ENCODE measurements at regions not wholly inside any gene's neighbourhood (a gene's known extent, or its start where the extent isn't known, plus 50 kb on each side); places are given as distances from the start of the nearest gene placed in this dataset.

DNA sequence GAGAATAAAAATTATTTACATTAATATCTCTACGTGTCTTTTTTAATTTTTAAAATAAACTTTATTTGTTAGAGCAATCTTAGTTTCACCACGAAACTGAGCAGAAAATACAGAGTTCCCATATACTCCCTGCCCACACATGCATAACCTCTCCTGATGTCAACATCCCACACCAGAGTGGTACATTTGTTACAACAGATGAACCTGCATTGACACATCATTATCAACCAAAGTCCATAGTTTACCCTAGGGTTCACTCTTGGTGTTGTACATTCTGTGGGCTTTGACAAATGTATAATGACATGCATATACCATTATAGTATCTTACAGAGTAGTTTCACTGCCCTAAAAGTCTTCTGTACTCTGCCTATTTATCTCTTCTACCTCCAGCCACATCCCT is 110.6 kb upstream of the OTUD4 start:
- no peak overlapping the region for H2AFZ ChIP-seq
- no peaks in the 10 kb centered on the region for H3K9me3 ChIP-seq (ENCODE audit: low read depth)
- no peak overlapping the region for H3K9ac ChIP-seq
- no peaks in the 10 kb centered on the region for H3K27me3 ChIP-seq (replicated peaks; ENCODE audit: insufficient read depth)
- no peaks in the 10 kb centered on the region for H3K79me2 ChIP-seq (ENCODE audit: insufficient read depth)
- H4K20me1 ChIP-seq (ENCODE audit: insufficient read depth) = no peaks in the 10 kb centered on the region
- 97 to 100% methylated on average over 2 of the region's 2 CpGs for WGBS, 2 experiments (ENCODE audit: low coverage in 1 of 2, low lambda C conversion rate in 2 of 2, missing lambda C conversion rate in 2 of 2)
- no peaks in the 10 kb centered on the region for H3K9me2 ChIP-seq (ENCODE audit: insufficient read depth)
- TF ChIP-seq EZH2 (IDR thresholded peaks at IDR 0.05; ENCODE audit: insufficient read depth, poor library complexity, severe bottlenecking) (no peak), EZH2phosphoT487 (IDR thresholded peaks at IDR 0.05; ENCODE audit: insufficient read depth, low read depth) (no peak)
- H3K4me2 ChIP-seq (ENCODE audit: unreplicated experiment) = no peak overlapping the region
- H3K4me1 ChIP-seq (ENCODE audit: insufficient read depth) = peaks cover 13% of the 10 kb centered on the region
- H3F3A ChIP-seq (ENCODE audit: insufficient read depth) = peaks cover 22% of the 10 kb centered on the region
- H3K4me3 ChIP-seq = no peak overlapping the region
- H3K36me3 ChIP-seq (ENCODE audit: low read depth) = no peaks in the 10 kb centered on the region
- in situ Hi-C loops (cut with MboI) = no loop called here
- H3K27ac ChIP-seq = no peak overlapping the region
- no peak for DNase-seq

DNA sequence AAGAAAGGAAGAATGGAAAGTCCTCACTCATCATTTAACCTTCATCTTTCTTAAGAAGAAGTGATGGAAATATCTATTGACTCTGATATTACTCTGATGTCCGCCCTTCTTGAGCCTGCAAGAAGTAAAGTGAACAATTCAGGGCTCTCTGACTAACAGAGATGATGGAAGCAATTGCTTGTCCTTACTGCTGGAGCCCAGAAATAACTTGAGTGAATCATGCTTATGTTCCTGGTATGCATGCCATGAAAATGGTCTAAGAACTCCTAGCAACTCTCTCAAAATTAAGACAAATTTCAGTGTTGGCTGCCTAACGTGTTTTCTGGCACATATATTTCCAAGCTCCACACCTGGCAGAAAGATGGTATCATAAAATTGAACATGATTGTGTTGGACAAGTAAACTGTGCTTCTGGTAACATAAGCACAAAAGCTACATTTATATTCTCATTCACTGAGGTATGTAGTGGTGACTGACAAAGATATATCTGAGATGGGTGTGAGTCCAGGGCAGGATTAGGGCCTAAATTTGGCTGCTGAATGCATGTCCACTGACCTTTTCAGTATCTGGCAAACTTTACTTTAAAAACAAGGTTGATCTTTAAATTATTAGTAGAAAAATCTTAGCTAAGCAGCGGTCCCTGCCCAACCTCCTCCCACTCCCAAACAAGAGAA is 109.2 kb upstream of the OTUD4 start:
- H3K36me3 ChIP-seq (ENCODE audit: low read depth) = no peaks in the 10 kb centered on the region
- H3K9me3 ChIP-seq (ENCODE audit: low read depth) = no peaks in the 10 kb centered on the region
- H3K27me3 ChIP-seq (replicated peaks; ENCODE audit: insufficient read depth) = no peaks in the 10 kb centered on the region
- peak overlapping the region; percentile 62 for H3K27ac ChIP-seq
- H3K9me2 ChIP-seq (ENCODE audit: insufficient read depth) = no peaks in the 10 kb centered on the region
- in situ Hi-C loops (cut with MboI) = no loop called here
- 47 to 48% methylated on average over 3 of the region's 3 CpGs for WGBS, 2 experiments (ENCODE audit: low coverage in 1 of 2, low lambda C conversion rate in 2 of 2, missing lambda C conversion rate in 2 of 2)
- H3K4me2 ChIP-seq (ENCODE audit: unreplicated experiment) = peak overlapping the region; percentile 29
- H2AFZ ChIP-seq = no peak overlapping the region
- H4K20me1 ChIP-seq (ENCODE audit: insufficient read depth) = no peaks in the 10 kb centered on the region
- H3K4me1 ChIP-seq (ENCODE audit: insufficient read depth) = peaks cover 13% of the 10 kb centered on the region
- no peak overlapping the region; the same call in 1 of the 2 replicates for H3K9ac ChIP-seq
- peak; percentile 91 for DNase-seq
- no peaks in the 10 kb centered on the region for H3K79me2 ChIP-seq (ENCODE audit: insufficient read depth)
- H3K4me3 ChIP-seq = no peak overlapping the region
- TF ChIP-seq EZH2 (IDR thresholded peaks at IDR 0.05; ENCODE audit: insufficient read depth, poor library complexity, severe bottlenecking) = no peak
- TF ChIP-seq EZH2phosphoT487 (IDR thresholded peaks at IDR 0.05; ENCODE audit: insufficient read depth, low read depth) = no peak
- H3F3A ChIP-seq (ENCODE audit: insufficient read depth) = peaks cover 24% of the 10 kb centered on the region

GRCh38 chr4:145287351-145287750 is 107.0 kb upstream of the OTUD4 start:
- Histone ChIP-seq H3K27me3 (replicated peaks; ENCODE audit: insufficient read depth) (no peaks in the 10 kb centered on the region), H3K36me3 (ENCODE audit: low read depth) (no peaks in the 10 kb centered on the region), H4K20me1 (ENCODE audit: insufficient read depth) (no peaks in the 10 kb centered on the region), H2AFZ (no peak overlapping the region), H3K4me2 (ENCODE audit: unreplicated experiment) (no peak overlapping the region), H3K27ac (no peak overlapping the region), H3K79me2 (ENCODE audit: insufficient read depth) (no peaks in the 10 kb centered on the region), H3K4me1 (ENCODE audit: insufficient read depth) (peaks cover 13% of the 10 kb centered on the region), H3K9me2 (ENCODE audit: insufficient read depth) (no peaks in the 10 kb centered on the region), H3K9me3 (ENCODE audit: low read depth) (no peaks in the 10 kb centered on the region), H3K9ac (no peak overlapping the region), H3K4me3 (no peak overlapping the region), H3F3A (ENCODE audit: insufficient read depth) (peaks cover 24% of the 10 kb centered on the region)
- WGBS, 2 experiments (ENCODE audit: low coverage in 1 of 2, low lambda C conversion rate in 2 of 2, missing lambda C conversion rate in 2 of 2) = 62 to 85% methylated on average over 1 of the region's 1 CpG
- TF ChIP-seq EZH2 (IDR thresholded peaks at IDR 0.05; ENCODE audit: insufficient read depth, poor library complexity, severe bottlenecking) (no peak), EZH2phosphoT487 (IDR thresholded peaks at IDR 0.05; ENCODE audit: insufficient read depth, low read depth) (no peak)
- in situ Hi-C loops (cut with MboI) = no loop called here
- no peak for DNase-seq

GRCh38 chr4:145285928-145286327 is 105.5 kb upstream of the OTUD4 start:
- Histone ChIP-seq H2AFZ (no peak overlapping the region), H3K4me1 (ENCODE audit: insufficient read depth) (peaks cover 13% of the 10 kb centered on the region), H3K9me2 (ENCODE audit: insufficient read depth) (no peaks in the 10 kb centered on the region), H3K4me2 (ENCODE audit: unreplicated experiment) (no peak overlapping the region), H3F3A (ENCODE audit: insufficient read depth) (peaks cover 24% of the 10 kb centered on the region), H4K20me1 (ENCODE audit: insufficient read depth) (no peaks in the 10 kb centered on the region), H3K4me3 (no peak overlapping the region), H3K9ac (no peak overlapping the region), H3K9me3 (ENCODE audit: low read depth) (no peaks in the 10 kb centered on the region), H3K27ac (no peak overlapping the region), H3K36me3 (ENCODE audit: low read depth) (no peaks in the 10 kb centered on the region), H3K27me3 (replicated peaks; ENCODE audit: insufficient read depth) (no peaks in the 10 kb centered on the region), H3K79me2 (ENCODE audit: insufficient read depth) (no peaks in the 10 kb centered on the region)
- TF ChIP-seq EZH2 (IDR thresholded peaks at IDR 0.05; ENCODE audit: insufficient read depth, poor library complexity, severe bottlenecking) (no peak), EZH2phosphoT487 (IDR thresholded peaks at IDR 0.05; ENCODE audit: insufficient read depth, low read depth) (no peak)
- peak; percentile 83 for DNase-seq
- in situ Hi-C loops (cut with MboI) = no loop called here

- Histone ChIP-seq H3K4me3 (no peak overlapping the region), H3K27me3 (replicated peaks; ENCODE audit: insufficient read depth) (no peaks in the 10 kb centered on the region), H3K4me2 (ENCODE audit: unreplicated experiment) (no peak overlapping the region), H3K9ac (no peak overlapping the region), H3F3A (ENCODE audit: insufficient read depth) (peaks cover 24% of the 10 kb centered on the region), H3K9me2 (ENCODE audit: insufficient read depth) (no peaks in the 10 kb centered on the region), H3K4me1 (ENCODE audit: insufficient read depth) (peaks cover 18% of the 10 kb centered on the region), H2AFZ (no peak overlapping the region), H3K79me2 (ENCODE audit: insufficient read depth) (no peaks in the 10 kb centered on the region), H3K27ac (no peak overlapping the region), H3K36me3 (ENCODE audit: low read depth) (no peaks in the 10 kb centered on the region), H3K9me3 (ENCODE audit: low read depth) (no peaks in the 10 kb centered on the region), H4K20me1 (ENCODE audit: insufficient read depth) (no peaks in the 10 kb centered on the region)
- TF ChIP-seq EZH2phosphoT487 (IDR thresholded peaks at IDR 0.05; ENCODE audit: insufficient read depth, low read depth) (no peak), EZH2 (IDR thresholded peaks at IDR 0.05; ENCODE audit: insufficient read depth, poor library complexity, severe bottlenecking) (no peak)
- DNase-seq = no peak
- in situ Hi-C loops (cut with MboI) = no loop called here
- WGBS, 2 experiments (ENCODE audit: low coverage in 1 of 2, low lambda C conversion rate in 2 of 2, missing lambda C conversion rate in 2 of 2) = 95 to 98% methylated on average over 2 of the region's 2 CpGs
Measured at GRCh38 chr4:145283909-145284308, 103.5 kb upstream of the OTUD4 start.

All from GM23248 (cell line).